ENCODE measurements at regions not wholly inside any gene's neighbourhood (a gene's known extent, or its start where the extent isn't known, plus 50 kb on each side); places are given as distances from the start of the nearest gene placed in this dataset.
"Not testable (repeated sequence)": the region's sequence is repeated elsewhere in the genome, so short reads cannot be mapped to it uniquely, and the experiment has no call there.

DNA sequence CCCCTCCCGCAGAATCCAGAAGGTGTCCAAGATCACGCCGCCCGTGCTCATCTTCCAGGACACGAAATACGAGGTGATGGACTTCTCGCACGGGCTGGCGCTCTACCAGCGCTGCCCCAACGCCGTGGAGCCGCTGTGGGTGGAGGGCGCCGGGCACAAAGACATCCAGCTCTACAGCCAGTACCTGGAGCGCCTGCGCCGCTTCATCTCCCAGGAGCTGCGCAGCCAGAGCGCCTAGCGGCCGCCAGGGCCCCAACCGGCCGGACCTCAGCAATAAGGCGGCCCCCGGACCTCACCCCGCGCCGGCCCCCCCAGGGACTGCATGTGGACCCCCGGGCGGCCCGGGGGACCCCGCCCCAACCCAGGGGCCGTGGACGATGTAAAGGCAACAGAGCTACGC, 50.5 kb upstream of the TP53TG3D start:
- H3K9me3 Mint-ChIP-seq; DNase-seq; H3K4me1 Mint-ChIP-seq; ATAC-seq (ENCODE audit: low read depth); POLR2A ChIA-PET; H3K4me3 Mint-ChIP-seq; H3K27ac Mint-ChIP-seq; H3K36me3 Mint-ChIP-seq; H3K27me3 Mint-ChIP-seq: not testable (repeated sequence)

Measured in activated naive CD8-positive, alpha-beta T cell treated with anti-CD3 and anti-CD28 coated beads, Interleukin-2, amount 10 ng/mL, durations not matched to agents 7 days and 5 days (primary cell).